SIG-M5 (cell line): ENCODE measurements at regions not wholly inside any gene's neighbourhood (a gene's known extent, or its start where the extent isn't known, plus 50 kb on each side); places are given as distances from the start of the nearest gene placed in this dataset.

Experiments used
- DNase-seq: peaks from one replicate; lab custom pipeline; 2025; lab: John Stamatoyannopoulos, UW

GRCh38 chr6:113144117-113144516 lies 713.0 kb upstream of the MARCKS start:
- DNase-seq = no peak

DNA sequence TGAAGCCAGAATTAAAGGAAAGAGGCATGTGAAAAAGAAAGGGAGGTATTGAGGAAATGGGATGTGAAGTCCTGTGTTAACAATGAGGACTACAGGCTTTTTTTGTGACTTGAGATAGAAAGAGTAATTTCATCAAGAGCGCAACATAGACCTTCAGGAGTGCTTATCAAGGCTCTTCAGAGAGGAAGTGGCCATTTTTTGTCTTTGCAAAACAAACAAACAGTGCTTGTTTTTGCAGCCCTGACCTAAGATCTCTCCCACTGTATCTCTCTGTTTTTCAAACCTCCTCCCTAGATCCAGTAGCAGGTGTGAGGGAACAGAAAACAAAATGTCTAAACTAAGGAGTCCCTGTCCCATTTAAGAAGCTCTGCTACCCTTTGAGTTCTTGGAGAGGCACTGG lies 710.3 kb upstream of the MARCKS start:
- no peak for DNase-seq

DNA sequence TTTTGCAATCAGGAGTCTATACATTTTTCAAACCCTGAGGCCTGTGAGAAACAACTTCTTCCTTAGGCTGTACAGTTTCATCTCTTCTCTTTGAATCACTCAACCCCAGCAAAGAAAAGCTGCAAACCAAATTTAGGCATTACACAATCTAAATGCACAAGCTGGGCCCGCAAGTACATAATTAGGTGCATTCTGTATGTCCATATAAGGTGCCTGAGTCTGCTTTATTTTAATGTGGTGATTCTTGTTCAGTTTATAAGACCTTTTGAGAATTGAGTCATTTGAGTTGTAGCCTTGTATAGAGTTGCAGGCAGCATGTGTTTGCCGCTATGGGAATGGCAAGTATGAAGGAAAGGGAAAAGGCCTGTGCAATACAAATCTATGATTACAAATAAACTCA lies 709.6 kb upstream of the MARCKS start:
- no peak for DNase-seq

GRCh38 chr6:113148566-113148965 lies 708.6 kb upstream of the MARCKS start:
- no peak for DNase-seq

- no peak for DNase-seq
Measured at GRCh38 chr6:113149511-113149910, 707.6 kb upstream of the MARCKS start.

DNA sequence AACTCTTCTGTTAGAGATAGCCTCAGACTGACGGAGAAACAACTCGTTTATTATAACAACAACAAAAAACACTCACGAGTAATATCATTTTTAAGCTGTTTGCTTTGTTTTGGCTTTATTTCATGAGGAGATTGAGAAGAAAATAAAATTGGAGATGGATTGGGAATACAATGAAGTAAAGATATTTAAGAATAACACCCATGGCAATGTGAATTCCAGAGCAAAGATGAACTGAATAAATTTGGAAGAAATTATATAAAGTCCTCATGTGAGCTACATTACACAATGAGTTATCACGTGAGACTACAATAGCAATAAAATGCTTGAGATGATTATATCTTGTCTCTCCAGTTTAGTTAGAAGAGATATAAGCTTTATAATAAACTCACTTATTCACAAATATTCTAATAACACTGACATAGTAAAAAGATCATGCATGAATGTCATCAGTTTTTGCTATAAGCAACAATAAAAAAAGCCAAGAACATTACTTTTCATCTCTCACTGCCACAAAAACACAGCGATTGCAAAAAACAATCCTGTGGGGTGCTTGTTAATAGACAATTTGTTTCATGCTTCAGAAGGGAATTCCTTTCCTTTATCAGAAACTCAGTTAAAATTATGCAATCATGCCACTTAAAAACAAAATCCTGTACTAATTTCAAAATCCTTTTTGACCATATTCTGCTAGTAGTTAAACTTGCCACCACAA lies 696.7 kb upstream of the MARCKS start:
- no peak for DNase-seq

GRCh38 chr6:113161018-113161315 lies 696.2 kb upstream of the MARCKS start:
- DNase-seq = no peak

- DNase-seq = no peak
Measured at GRCh38 chr6:113162739-113163138, 694.4 kb upstream of the MARCKS start.

DNA sequence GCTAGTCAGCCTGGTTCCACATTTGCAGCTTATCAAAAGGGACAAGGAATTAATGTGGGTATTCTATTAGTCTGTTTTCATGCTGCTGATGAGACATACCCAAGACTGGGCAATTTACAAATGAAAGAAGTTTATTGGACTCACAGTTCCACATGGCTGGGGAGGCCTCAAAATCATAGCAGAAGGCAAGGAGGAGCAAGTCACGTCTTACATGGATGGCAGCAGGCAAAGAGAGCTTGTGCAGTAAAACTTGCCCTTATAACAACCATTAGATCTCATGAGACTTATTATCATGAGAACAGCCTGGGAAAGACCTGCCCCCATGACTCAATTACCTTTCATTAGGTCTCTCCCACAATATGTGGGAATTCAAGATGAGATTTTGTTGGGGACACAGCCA lies 689.1 kb upstream of the MARCKS start:
- no peak for DNase-seq

DNA sequence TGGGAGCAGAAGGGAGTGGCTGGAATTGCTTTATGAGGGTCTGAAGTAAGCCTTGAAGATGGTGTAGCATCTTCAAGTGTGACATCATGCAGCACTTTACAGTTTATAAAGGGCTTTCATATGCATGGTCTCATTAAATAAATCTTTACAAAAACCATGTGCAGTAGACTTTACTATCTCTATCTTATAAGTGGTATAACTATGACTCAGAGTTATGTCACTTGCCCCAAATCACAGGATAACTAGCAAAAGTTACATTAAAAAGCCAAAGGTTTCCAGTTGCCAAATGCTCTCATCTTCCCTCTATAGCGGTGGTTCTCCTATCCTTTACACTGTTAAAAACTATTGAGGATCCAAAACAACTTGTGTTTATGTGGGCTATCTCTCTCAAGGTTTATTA lies 687.7 kb upstream of the MARCKS start:
- DNase-seq = no peak

GRCh38 chr6:113170454-113170853 lies 686.7 kb upstream of the MARCKS start:
- no peak for DNase-seq

DNA sequence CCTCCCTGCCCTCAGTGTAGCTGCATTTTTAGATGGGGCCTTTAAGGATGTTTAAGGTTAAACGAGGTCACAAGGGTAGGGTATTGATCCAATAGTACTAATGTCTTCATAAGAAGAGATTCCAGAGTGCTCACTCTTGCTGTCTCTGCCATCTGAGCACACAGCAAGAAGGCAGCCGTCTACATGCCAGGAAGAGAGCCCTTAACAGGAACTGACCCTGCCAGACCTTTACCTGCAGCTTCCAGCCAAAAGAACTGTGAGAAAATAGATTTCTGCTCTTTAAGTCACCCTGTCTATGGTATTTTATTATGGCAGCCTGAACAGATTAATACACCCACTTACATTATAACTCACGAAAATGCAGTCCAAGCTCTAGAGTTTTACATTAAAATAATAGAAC lies 685.3 kb upstream of the MARCKS start:
- DNase-seq = no peak

DNA sequence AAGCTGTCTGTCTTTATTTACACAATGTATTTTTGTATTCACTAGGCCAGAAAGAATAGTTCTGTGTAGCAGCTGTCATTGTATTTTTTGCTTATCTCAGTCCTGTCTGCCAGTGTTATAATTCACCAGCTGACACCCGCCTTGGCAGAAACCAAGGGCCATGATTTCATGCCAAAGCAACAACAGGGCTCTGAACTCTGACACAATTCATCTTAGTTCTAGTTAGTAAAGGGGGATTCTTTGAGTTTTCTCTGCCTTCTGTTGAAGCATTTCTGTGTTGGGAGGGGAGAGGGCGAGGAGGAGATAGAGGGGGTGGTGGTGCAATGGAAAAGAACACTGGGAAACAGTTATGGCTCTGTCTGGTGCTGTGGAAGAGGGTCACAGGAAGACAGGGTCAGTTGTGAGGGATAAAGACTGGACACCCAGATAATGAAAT lies 684.6 kb upstream of the MARCKS start:
- no peak for DNase-seq

- DNase-seq = no peak
Measured at GRCh38 chr6:113178349-113178748, 678.8 kb upstream of the MARCKS start.

DNA sequence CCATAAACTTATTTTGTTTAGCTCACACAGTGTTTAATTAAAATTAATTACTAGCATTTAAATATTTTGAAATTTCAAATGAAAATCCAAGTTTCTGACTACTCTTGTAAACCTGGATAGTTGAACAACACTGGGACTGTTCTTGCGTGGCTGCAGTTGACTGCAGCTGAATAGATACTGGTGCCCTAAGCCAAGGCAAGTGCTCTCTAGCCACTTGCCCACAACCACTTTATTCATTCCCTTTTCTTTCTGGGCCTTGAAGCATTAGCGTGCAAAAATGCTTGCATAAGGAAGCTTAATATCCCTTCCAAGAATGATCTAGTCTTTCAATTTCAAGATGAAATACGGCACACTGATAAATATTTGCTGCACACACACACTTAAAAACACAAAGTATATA lies 676.0 kb upstream of the MARCKS start:
- DNase-seq = no peak

DNA sequence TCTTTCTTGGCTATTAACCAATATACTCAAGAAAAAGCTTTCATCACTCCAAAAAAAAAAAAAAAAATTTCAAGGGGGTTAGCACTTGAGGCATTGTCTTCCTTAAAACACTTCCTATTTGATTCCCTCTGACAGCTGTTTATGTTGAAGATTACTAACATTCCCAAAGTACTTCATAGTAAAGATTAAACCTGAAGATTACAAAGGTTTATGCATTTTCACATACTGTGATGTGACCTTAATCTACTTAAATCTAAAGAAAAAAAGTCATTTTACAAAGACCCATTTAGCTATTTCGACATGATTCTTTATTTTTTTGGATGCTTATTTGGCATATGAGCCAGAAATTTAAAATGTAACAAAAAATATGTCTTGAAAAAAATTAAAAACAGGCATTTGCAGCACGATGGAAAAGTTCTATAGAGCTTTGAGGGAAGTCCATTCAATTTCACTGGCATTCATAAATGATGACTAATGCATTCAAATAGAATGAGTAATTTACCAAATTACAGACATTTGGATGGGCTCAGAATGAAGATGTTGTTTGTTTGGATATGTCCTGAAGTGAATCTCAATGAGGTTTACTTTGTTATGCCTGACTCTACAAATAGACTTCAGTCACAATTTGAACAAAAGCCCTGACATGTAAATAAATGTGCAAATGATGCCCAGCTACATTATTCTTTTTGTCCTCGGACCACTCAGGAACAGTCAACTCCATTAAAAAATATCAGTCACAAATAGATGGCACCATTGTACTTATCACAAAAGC lies 674.6 kb upstream of the MARCKS start:
- DNase-seq = no peak

- no peak for DNase-seq
Measured at GRCh38 chr6:113184291-113184690, 672.9 kb upstream of the MARCKS start.

DNA sequence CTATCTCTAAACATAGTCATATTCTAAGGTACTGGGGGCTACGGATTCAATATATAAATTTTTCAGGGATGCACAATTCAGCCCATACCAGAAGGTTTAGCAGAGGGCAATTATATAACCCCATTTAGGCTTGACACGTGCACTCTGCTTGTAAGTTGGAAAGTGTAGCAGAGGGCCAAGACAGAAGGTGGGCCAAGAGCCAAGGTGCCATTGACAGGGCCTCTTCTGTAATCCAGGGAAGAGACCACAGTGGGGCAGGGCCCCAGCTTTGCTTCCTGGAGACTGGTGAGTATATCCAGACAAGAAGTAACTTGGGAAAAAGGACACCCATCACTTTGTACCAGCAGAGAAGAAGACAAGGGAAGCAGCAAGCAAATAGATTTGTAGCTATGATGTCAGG lies 672.4 kb upstream of the MARCKS start:
- DNase-seq = no peak

DNA sequence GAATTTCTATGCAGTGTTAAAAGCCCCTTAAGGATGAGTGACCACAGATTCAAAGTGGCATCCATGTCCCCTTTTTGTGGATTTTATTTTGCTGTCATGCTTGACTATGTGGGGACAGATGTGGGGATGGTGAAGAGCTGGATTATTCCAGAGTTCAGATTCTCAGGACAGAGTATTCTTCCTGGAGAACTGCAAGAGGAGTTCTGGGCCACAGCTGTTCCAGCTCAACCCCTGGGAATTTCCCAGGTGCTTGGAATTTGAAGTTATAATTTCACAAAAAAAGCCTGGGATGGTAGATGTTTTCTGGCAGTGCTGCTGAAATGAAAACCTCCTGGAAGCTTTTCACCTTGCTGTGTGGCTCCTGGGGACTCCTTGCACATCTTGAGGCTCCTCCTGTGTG lies 671.8 kb upstream of the MARCKS start:
- DNase-seq = no peak

GRCh38 chr6:113187661-113188060 lies 669.5 kb upstream of the MARCKS start:
- DNase-seq = no peak

GRCh38 chr6:113188962-113189361 lies 668.2 kb upstream of the MARCKS start:
- DNase-seq = no peak

- DNase-seq = no peak
Measured at GRCh38 chr6:113190170-113190569, 667.0 kb upstream of the MARCKS start.

DNA sequence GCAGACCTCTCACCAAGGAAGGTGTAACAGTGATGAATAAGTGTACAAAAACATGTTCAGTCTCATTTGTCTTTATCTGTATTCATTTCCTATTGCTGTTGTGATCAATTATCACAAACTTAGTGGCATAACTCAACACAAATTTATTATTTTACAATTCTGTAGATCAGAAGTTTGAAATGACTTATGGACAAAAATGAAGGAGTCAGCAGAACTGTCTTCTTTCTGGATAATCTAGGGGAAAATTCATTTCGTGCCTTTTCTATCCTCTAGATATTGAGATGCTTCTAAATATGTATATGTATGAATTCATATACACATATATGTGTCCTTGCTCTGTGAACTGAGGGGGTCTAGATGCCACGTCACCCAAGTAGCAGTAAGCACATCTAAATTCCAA lies 663.1 kb upstream of the MARCKS start:
- DNase-seq = no peak
